WTC11 (cell line): ENCODE measurements at regions not wholly inside any gene's neighbourhood (a gene's known extent, or its start where the extent isn't known, plus 50 kb on each side); places are given as distances from the start of the nearest gene placed in this dataset.

Source experiments
- ATAC-seq: fragments of 200-7000 bp; cut with Tn5 transposase; 2 replicates; pipeline ENCODE4 v1.10.0; 2021; ENCODE audit warnings: mild to moderate bottlenecking, moderate library complexity
- CTCF ChIA-PET: fragments of 300-600 bp; sonication (Branson Sonifier 250); formaldehyde crosslinking; loops from one replicate; lab custom pipeline; 2021; ENCODE audit warnings: antibody characterized with exemption; lab: Charles Lee
- POLR2A ChIA-PET: fragments of 350-600 bp; sonication (Branson Sonifier 250); formaldehyde crosslinking; loops from one replicate; lab custom pipeline; 2021; ENCODE audit warnings: antibody characterized with exemption; lab: Charles Lee
- DNase-seq: peaks from one replicate; pipeline ENCODE4 v3.0.0; 2021; ENCODE audit warnings: low spot score
- H3K27ac Mint-ChIP-seq: 2 replicates; pipeline ENCODE4 v1.8.0; 2021; ENCODE audit warnings: mixed read lengths
- H3K27me3 Mint-ChIP-seq: 2 replicates; pipeline ENCODE4 v1.8.0; 2021; ENCODE audit warnings: low read depth, mild to moderate bottlenecking, moderate library complexity, mixed read lengths
- H3K36me3 Mint-ChIP-seq: 2 replicates; pipeline ENCODE4 v1.8.0; 2021; ENCODE audit warnings: mixed read lengths
- H3K4me1 Mint-ChIP-seq: 2 replicates; pipeline ENCODE4 v1.8.0; 2022; ENCODE audit warnings: mixed read lengths
- H3K4me3 Mint-ChIP-seq: 2 replicates; pipeline ENCODE4 v1.8.0; 2021; ENCODE audit warnings: mild to moderate bottlenecking, moderate library complexity, mixed read lengths
- H3K9me3 Mint-ChIP-seq: 2 replicates; pipeline ENCODE4 v1.8.0; 2021; ENCODE audit warnings: mixed read lengths
- ATF1 ChIP-seq: sonication (generic); formaldehyde crosslinking; IDR thresholded peaks from 2 replicates; pipeline ENCODE4 v1.8.1; 2023; ENCODE audit warnings: mild to moderate bottlenecking, moderate library complexity, missing genetic modification reagents
- ERG ChIP-seq: fragments of 250-450 bp; sonication (Bioruptor Pico); IDR thresholded peaks from 2 replicates; pipeline ENCODE4 v1.8.0; 2021; ENCODE audit warnings: mild to moderate bottlenecking
- ETV6 ChIP-seq: sonication (generic); formaldehyde crosslinking; IDR thresholded peaks from 2 replicates; pipeline ENCODE4 v1.8.1; 2022; ENCODE audit warnings: mild to moderate bottlenecking, missing genetic modification reagents
- FOXP1 ChIP-seq: sonication (generic); formaldehyde crosslinking; IDR thresholded peaks from 2 replicates; pipeline ENCODE4 v1.8.0; 2022; ENCODE audit warnings: missing genetic modification reagents, mild to moderate bottlenecking, moderate library complexity, borderline replicate concordance
- GRHL2 ChIP-seq: fragments of 250-450 bp; sonication (Bioruptor Pico); IDR thresholded peaks from 2 replicates; pipeline ENCODE4 v1.8.0; 2022; ENCODE audit warnings: mild to moderate bottlenecking, moderate library complexity; ENCODE audit not compliant: insufficient replicate concordance, severe bottlenecking
- GTF2I ChIP-seq: fragments of 250-450 bp; sonication (Bioruptor Pico); conservative IDR thresholded peaks from 2 replicates; pipeline ENCODE4 v1.4.0; 2021; ENCODE audit warnings: mild to moderate bottlenecking
- JAZF1 ChIP-seq: fragments of 250-450 bp; sonication (Bioruptor Pico); IDR thresholded peaks from 2 replicates; pipeline ENCODE4 v1.9.0; 2021; ENCODE audit warnings: moderate library complexity, mild to moderate bottlenecking, inconsistent platforms
- NR1H2 ChIP-seq: sonication (generic); formaldehyde crosslinking; IDR thresholded peaks from 2 replicates; pipeline ENCODE4 v1.9.0; 2021; ENCODE audit warnings: mild to moderate bottlenecking, moderate library complexity, missing genetic modification reagents
- OVOL2 ChIP-seq: fragments of 250-450 bp; sonication (Bioruptor Pico); IDR thresholded peaks from 2 replicates; pipeline ENCODE4 v1.9.0; 2021; ENCODE audit warnings: mild to moderate bottlenecking, borderline replicate concordance
- RELA ChIP-seq: sonication (generic); formaldehyde crosslinking; IDR thresholded peaks from 2 replicates; pipeline ENCODE4 v1.8.1; 2022; ENCODE audit warnings: missing genetic modification reagents, mild to moderate bottlenecking, borderline replicate concordance
- SMAD4 ChIP-seq: sonication (generic); formaldehyde crosslinking; IDR thresholded peaks from 2 replicates; pipeline ENCODE4 v1.8.0; 2022; ENCODE audit warnings: mild to moderate bottlenecking, missing genetic modification reagents
- SP1 ChIP-seq: sonication (generic); formaldehyde crosslinking; conservative IDR thresholded peaks from 2 replicates; pipeline ENCODE4 v1.8.1; 2022; ENCODE audit warnings: missing genetic modification reagents
- TEAD4 ChIP-seq: sonication (generic); formaldehyde crosslinking; IDR thresholded peaks from 2 replicates; pipeline ENCODE4 v1.8.0; 2022; ENCODE audit warnings: mild to moderate bottlenecking, missing genetic modification reagents
- TP53 ChIP-seq: sonication (generic); formaldehyde crosslinking; IDR thresholded peaks from 2 replicates; pipeline ENCODE4 v1.8.1; 2023; ENCODE audit warnings: mild to moderate bottlenecking, missing genetic modification reagents
- USF2 ChIP-seq: sonication (generic); formaldehyde crosslinking; IDR thresholded peaks from 2 replicates; pipeline ENCODE4 v1.8.1; 2023; ENCODE audit warnings: mild to moderate bottlenecking, missing genetic modification reagents, moderate library complexity
- ZBTB21 ChIP-seq: sonication (generic); formaldehyde crosslinking; IDR thresholded peaks from 2 replicates; pipeline ENCODE4 v1.8.1; 2023; ENCODE audit warnings: mild to moderate bottlenecking, missing genetic modification reagents, borderline replicate concordance
- ZNF671 ChIP-seq: fragments of 250-450 bp; sonication (Bioruptor Pico); IDR thresholded peaks from 2 replicates; pipeline ENCODE4 v1.8.0; 2021; ENCODE audit warnings: mild to moderate bottlenecking
- TF ChIP-seq, protein P1 (sequence below): sonication (generic); formaldehyde crosslinking; IDR thresholded peaks from 2 replicates; pipeline ENCODE4 v1.8.1; 2023; ENCODE audit warnings: mild to moderate bottlenecking, missing genetic modification reagents
- TF ChIP-seq, protein P2 (sequence below): sonication (generic); formaldehyde crosslinking; conservative IDR thresholded peaks from 2 replicates; pipeline ENCODE4 v1.8.1; 2022; ENCODE audit warnings: mild to moderate bottlenecking, missing genetic modification reagents
- TF ChIP-seq, protein P3 (sequence below): sonication (generic); formaldehyde crosslinking; IDR thresholded peaks from 2 replicates; pipeline ENCODE4 v1.8.0; 2023; ENCODE audit warnings: missing genetic modification reagents
- TF ChIP-seq, protein P4 (sequence below): fragments of 250-450 bp; sonication (Bioruptor Pico); IDR thresholded peaks from 2 replicates; pipeline ENCODE4 v1.9.0; 2021; ENCODE audit warnings: mild to moderate bottlenecking, borderline replicate concordance
- TF ChIP-seq, protein P5 (sequence below): sonication (generic); formaldehyde crosslinking; IDR thresholded peaks from 2 replicates; pipeline ENCODE4 v1.8.0; 2022; ENCODE audit warnings: mild to moderate bottlenecking, missing genetic modification reagents

DNA sequence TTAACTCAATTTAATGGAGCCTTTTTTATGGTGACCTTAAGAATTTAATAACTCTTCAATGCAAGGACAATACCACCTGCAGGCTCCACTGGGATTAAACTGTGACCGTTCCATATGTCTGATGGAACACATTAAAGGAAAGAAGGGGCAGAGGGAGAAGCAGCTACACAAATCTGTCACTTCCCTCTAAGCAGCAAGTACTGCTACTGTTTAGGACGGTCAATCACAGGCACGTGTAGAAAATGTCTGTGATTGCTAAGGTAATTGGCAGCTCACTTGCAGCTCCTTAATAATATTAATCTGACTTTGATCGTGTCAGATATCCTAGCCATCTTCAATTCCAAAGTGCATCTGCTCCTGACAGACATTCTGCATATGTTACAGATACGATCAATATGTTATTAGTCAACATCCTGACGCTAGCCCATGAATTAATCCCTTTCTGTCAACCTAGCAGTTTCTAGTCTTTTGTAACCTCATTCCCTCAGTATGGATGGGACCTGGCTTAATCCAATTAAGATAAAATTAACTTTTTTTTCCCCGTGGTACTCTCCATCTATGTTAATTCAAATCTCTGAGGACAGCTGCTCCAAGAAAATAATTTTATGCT lies 1012.4 kb downstream of the AMY1C start:
- Mint-ChIP-seq H3K27me3 (no peaks in the 10 kb centered on the region), H3K27ac (no peak overlapping the region), H3K4me1 (no peaks in the 10 kb centered on the region), H3K36me3 (no peaks in the 10 kb centered on the region), H3K4me3 (no peak overlapping the region), H3K9me3 (no peaks in the 10 kb centered on the region)
- ATAC-seq (no peak), DNase-seq (no peak)
- ChIA-PET CTCF (no interaction called here), POLR2A (no interaction called here)
- TF ChIP-seq, protein P1, sequence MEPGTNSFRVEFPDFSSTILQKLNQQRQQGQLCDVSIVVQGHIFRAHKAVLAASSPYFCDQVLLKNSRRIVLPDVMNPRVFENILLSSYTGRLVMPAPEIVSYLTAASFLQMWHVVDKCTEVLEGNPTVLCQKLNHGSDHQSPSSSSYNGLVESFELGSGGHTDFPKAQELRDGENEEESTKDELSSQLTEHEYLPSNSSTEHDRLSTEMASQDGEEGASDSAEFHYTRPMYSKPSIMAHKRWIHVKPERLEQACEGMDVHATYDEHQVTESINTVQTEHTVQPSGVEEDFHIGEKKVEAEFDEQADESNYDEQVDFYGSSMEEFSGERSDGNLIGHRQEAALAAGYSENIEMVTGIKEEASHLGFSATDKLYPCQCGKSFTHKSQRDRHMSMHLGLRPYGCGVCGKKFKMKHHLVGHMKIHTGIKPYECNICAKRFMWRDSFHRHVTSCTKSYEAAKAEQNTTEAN (CRISPR knock-in tag): no peak
- TF ChIP-seq SMAD4 (CRISPR knock-in tag): no peak
- TF ChIP-seq SP1 (CRISPR knock-in tag): no peak
- TF ChIP-seq ATF1 (CRISPR knock-in tag): no peak
- TF ChIP-seq, protein P2, sequence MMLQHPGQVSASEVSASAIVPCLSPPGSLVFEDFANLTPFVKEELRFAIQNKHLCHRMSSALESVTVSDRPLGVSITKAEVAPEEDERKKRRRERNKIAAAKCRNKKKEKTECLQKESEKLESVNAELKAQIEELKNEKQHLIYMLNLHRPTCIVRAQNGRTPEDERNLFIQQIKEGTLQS: no peak
- no peak for TF ChIP-seq GRHL2
- no peak for TF ChIP-seq USF2 (CRISPR knock-in tag)
- TF ChIP-seq GTF2I (CRISPR knock-in tag): no peak
- no peak for TF ChIP-seq ETV6 (CRISPR knock-in tag)
- no peak for TF ChIP-seq TP53 (CRISPR knock-in tag)
- no peak for TF ChIP-seq TEAD4
- TF ChIP-seq, protein P3, sequence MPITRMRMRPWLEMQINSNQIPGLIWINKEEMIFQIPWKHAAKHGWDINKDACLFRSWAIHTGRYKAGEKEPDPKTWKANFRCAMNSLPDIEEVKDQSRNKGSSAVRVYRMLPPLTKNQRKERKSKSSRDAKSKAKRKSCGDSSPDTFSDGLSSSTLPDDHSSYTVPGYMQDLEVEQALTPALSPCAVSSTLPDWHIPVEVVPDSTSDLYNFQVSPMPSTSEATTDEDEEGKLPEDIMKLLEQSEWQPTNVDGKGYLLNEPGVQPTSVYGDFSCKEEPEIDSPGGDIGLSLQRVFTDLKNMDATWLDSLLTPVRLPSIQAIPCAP (CRISPR knock-in tag): no peak
- TF ChIP-seq, protein P4, sequence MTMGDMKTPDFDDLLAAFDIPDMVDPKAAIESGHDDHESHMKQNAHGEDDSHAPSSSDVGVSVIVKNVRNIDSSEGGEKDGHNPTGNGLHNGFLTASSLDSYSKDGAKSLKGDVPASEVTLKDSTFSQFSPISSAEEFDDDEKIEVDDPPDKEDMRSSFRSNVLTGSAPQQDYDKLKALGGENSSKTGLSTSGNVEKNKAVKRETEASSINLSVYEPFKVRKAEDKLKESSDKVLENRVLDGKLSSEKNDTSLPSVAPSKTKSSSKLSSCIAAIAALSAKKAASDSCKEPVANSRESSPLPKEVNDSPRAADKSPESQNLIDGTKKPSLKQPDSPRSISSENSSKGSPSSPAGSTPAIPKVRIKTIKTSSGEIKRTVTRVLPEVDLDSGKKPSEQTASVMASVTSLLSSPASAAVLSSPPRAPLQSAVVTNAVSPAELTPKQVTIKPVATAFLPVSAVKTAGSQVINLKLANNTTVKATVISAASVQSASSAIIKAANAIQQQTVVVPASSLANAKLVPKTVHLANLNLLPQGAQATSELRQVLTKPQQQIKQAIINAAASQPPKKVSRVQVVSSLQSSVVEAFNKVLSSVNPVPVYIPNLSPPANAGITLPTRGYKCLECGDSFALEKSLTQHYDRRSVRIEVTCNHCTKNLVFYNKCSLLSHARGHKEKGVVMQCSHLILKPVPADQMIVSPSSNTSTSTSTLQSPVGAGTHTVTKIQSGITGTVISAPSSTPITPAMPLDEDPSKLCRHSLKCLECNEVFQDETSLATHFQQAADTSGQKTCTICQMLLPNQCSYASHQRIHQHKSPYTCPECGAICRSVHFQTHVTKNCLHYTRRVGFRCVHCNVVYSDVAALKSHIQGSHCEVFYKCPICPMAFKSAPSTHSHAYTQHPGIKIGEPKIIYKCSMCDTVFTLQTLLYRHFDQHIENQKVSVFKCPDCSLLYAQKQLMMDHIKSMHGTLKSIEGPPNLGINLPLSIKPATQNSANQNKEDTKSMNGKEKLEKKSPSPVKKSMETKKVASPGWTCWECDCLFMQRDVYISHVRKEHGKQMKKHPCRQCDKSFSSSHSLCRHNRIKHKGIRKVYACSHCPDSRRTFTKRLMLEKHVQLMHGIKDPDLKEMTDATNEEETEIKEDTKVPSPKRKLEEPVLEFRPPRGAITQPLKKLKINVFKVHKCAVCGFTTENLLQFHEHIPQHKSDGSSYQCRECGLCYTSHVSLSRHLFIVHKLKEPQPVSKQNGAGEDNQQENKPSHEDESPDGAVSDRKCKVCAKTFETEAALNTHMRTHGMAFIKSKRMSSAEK: no peak
- TF ChIP-seq ZNF671 (CRISPR knock-in tag): no peak
- TF ChIP-seq FOXP1 (CRISPR knock-in tag): no peak
- no peak for TF ChIP-seq RELA (CRISPR knock-in tag)
- no peak for TF ChIP-seq ERG (CRISPR knock-in tag)
- TF ChIP-seq JAZF1 (CRISPR knock-in tag): no peak
- TF ChIP-seq OVOL2: no peak

- Mint-ChIP-seq H3K27me3 (no peaks in the 10 kb centered on the region), H3K27ac (no peak overlapping the region), H3K4me3 (no peak overlapping the region), H3K4me1 (no peaks in the 10 kb centered on the region), H3K9me3 (no peaks in the 10 kb centered on the region), H3K36me3 (no peaks in the 10 kb centered on the region)
- ATAC-seq: no peak
- no peak for DNase-seq
- CTCF ChIA-PET: no interaction called here
- POLR2A ChIA-PET: no interaction called here
- TF ChIP-seq, protein P5, sequence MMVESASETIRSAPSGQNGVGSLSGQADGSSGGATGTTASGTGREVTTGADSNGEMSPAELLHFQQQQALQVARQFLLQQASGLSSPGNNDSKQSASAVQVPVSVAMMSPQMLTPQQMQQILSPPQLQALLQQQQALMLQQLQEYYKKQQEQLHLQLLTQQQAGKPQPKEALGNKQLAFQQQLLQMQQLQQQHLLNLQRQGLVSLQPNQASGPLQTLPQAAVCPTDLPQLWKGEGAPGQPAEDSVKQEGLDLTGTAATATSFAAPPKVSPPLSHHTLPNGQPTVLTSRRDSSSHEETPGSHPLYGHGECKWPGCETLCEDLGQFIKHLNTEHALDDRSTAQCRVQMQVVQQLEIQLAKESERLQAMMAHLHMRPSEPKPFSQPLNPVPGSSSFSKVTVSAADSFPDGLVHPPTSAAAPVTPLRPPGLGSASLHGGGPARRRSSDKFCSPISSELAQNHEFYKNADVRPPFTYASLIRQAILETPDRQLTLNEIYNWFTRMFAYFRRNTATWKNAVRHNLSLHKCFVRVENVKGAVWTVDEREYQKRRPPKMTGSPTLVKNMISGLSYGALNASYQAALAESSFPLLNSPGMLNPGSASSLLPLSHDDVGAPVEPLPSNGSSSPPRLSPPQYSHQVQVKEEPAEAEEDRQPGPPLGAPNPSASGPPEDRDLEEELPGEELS (CRISPR knock-in tag): no peak
- TF ChIP-seq ZBTB21 (CRISPR knock-in tag): no peak
- no peak for TF ChIP-seq NR1H2 (CRISPR knock-in tag)
- TF ChIP-seq ATF1 (CRISPR knock-in tag): no peak
Measured at GRCh38 chr1:104765085-104765484, 1015.4 kb downstream of the AMY1C start.
